ENCODE measurements at regions not wholly inside any gene's neighbourhood (a gene's known extent, or its start where the extent isn't known, plus 50 kb on each side); places are given as distances from the start of the nearest gene placed in this dataset.

- H3K9me3 Mint-ChIP-seq: peaks cover 4% of the 10 kb centered on the region
- no peaks in the 10 kb centered on the region for H3K36me3 Mint-ChIP-seq (ENCODE audit: low read depth)
- peaks cover 16% of the 10 kb centered on the region for H3K4me1 Mint-ChIP-seq
- no peak for DNase-seq
- no peak for TF ChIP-seq CTCF (IDR thresholded peaks at IDR 0.05)
- no peak overlapping the region for H3K27ac Mint-ChIP-seq
- H3K27me3 Mint-ChIP-seq (ENCODE audit: low read depth, poor library complexity): no peaks in the 10 kb centered on the region
- no peak overlapping the region for H3K4me3 Mint-ChIP-seq
Measured at GRCh38 chr4:10983885-10984640, 299.5 kb upstream of the CLNK start.

- TF ChIP-seq CTCF (IDR thresholded peaks at IDR 0.05): no peak
- no peak for DNase-seq
Measured at GRCh38 chr4:10983268-10983667, 298.7 kb upstream of the CLNK start.

GRCh38 chr4:10982305-10982704 is 297.7 kb upstream of the CLNK start:
- H3K27me3 Mint-ChIP-seq (ENCODE audit: low read depth, poor library complexity): no peaks in the 10 kb centered on the region
- TF ChIP-seq CTCF (IDR thresholded peaks at IDR 0.05): no peak
- H3K4me3 Mint-ChIP-seq: no peak overlapping the region
- no peaks in the 10 kb centered on the region for H3K36me3 Mint-ChIP-seq (ENCODE audit: low read depth)
- no peak for DNase-seq
- H3K27ac Mint-ChIP-seq: no peak overlapping the region
- H3K9me3 Mint-ChIP-seq: no peaks in the 10 kb centered on the region
- H3K4me1 Mint-ChIP-seq: peaks cover 16% of the 10 kb centered on the region

More at GRCh38 chr4:10983268-10983667, 298.7 kb upstream of the CLNK start:
- Mint-ChIP-seq H3K4me3 (no peak overlapping the region), H3K27ac (no peak overlapping the region), H3K4me1 (peaks cover 16% of the 10 kb centered on the region), H3K36me3 (ENCODE audit: low read depth) (no peaks in the 10 kb centered on the region), H3K27me3 (ENCODE audit: low read depth, poor library complexity) (no peaks in the 10 kb centered on the region), H3K9me3 (peaks cover 4% of the 10 kb centered on the region)

- Mint-ChIP-seq H3K36me3 (ENCODE audit: low read depth) (no peaks in the 10 kb centered on the region), H3K27ac (no peak overlapping the region), H3K4me3 (no peak overlapping the region), H3K4me1 (peaks cover 16% of the 10 kb centered on the region), H3K9me3 (no peaks in the 10 kb centered on the region), H3K27me3 (ENCODE audit: low read depth, poor library complexity) (no peaks in the 10 kb centered on the region)
- no peak for TF ChIP-seq CTCF (IDR thresholded peaks at IDR 0.05)
- DNase-seq: no peak
Measured at GRCh38 chr4:10981576-10981975, 297.0 kb upstream of the CLNK start.

- no peaks in the 10 kb centered on the region for H3K27me3 Mint-ChIP-seq (ENCODE audit: low read depth, poor library complexity)
- no peak overlapping the region for H3K4me3 Mint-ChIP-seq
- no peak overlapping the region for H3K27ac Mint-ChIP-seq
- TF ChIP-seq CTCF (IDR thresholded peaks at IDR 0.05): no peak
- H3K9me3 Mint-ChIP-seq: no peaks in the 10 kb centered on the region
- H3K4me1 Mint-ChIP-seq: peaks cover 16% of the 10 kb centered on the region
- no peak for DNase-seq
- H3K36me3 Mint-ChIP-seq (ENCODE audit: low read depth): no peaks in the 10 kb centered on the region
Measured at GRCh38 chr4:10981096-10981495, 296.5 kb upstream of the CLNK start.

- peaks cover 16% of the 10 kb centered on the region for H3K4me1 Mint-ChIP-seq
- no peak for TF ChIP-seq CTCF (IDR thresholded peaks at IDR 0.05)
- no peaks in the 10 kb centered on the region for H3K9me3 Mint-ChIP-seq
- H3K27ac Mint-ChIP-seq: no peak overlapping the region
- no peak for DNase-seq
- no peaks in the 10 kb centered on the region for H3K27me3 Mint-ChIP-seq (ENCODE audit: low read depth, poor library complexity)
- no peak overlapping the region for H3K4me3 Mint-ChIP-seq
- no peaks in the 10 kb centered on the region for H3K36me3 Mint-ChIP-seq (ENCODE audit: low read depth)
Measured at GRCh38 chr4:10979032-10979431, 294.5 kb upstream of the CLNK start.
